ENCODE measurements at regions not wholly inside any gene's neighbourhood (a gene's known extent, or its start where the extent isn't known, plus 50 kb on each side); places are given as distances from the start of the nearest gene placed in this dataset.

DNA sequence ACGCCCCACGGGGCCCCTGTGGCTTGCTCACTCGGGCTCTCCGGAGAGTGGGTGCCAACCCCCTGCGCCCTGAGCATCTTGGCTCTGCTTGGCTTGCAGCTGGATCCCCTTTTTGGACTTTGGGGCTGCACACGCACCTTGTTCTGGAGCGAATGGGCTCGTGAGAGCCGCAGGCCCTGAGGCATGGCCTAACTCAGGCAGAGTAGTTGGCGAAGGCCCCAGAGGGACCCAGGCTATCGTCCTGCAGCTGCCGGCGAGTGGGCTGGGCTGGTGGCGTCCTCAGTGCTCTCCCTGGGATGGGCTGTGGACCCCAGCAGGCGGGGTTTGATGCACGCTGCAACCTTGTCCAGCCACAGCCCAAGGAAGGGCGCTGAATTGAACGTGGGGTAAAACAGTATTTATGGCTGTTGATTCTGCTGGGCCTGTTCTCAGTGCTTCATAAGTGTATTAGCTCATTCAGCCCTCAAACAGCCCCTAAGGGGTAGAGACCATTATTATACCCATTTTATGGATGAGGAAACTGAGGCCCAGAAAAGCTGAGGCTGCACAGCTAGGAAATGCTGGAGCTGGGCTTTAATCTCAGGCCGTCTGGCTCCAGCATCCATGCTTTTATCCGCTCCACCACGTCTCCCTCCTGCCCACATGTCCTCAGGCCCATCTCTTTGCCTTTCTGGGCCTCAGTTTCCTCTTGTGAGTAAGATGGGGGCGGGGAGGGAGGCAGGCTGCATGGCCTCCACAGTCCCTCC, 171.2 kb upstream of the CIBAR2 start:
- Mint-ChIP-seq H3K9me3 (no peaks in the 10 kb centered on the region), H3K4me1 (no peaks in the 10 kb centered on the region), H3K27me3 (ENCODE audit: low read depth in 3 of 3) (peaks cover 0 to 4% (median 3%) of the 10 kb centered on the region in 3 donors), H3K4me3 (no peak overlapping the region), H3K36me3 (no peaks in the 10 kb centered on the region), H3K27ac (no peak overlapping the region)
- no peak overlapping the region for H3K4me2 ChIP-seq (replicated peaks; ENCODE audit: extremely low read depth, low read length, poor library complexity, severe bottlenecking)
- no peak overlapping the region for H2AFZ ChIP-seq (ENCODE audit: insufficient read depth, low read depth, low read length, poor library complexity, severe bottlenecking)
- no peak overlapping the region for H3K4me3 ChIP-seq (replicated peaks in 1 of 3; ENCODE audit: low read depth in 2 of 3, low read length in 3 of 3)
- intact Hi-C loops (cut with micrococcal nuclease) = no loop called here
- no peaks in the 10 kb centered on the region for H4K20me1 ChIP-seq (ENCODE audit: insufficient read depth, low read length)
- H3K9ac ChIP-seq (ENCODE audit: insufficient read depth, low read length, poor library complexity, severe bottlenecking) = no peak overlapping the region
- H3K4me1 ChIP-seq (ENCODE audit: control insufficient read depth in 1 of 2, insufficient read depth in 2 of 2, low read length in 2 of 2) = no peaks in the 10 kb centered on the region
- H3K9me3 ChIP-seq (replicated peaks in 1 of 2; ENCODE audit: control insufficient read depth in 1 of 2, insufficient read depth in 1 of 2, low read length in 2 of 2) = no peaks in the 10 kb centered on the region
- WGBS (ENCODE audit: insufficient coverage) = 90% methylated on average over 17 of the region's 22 CpGs
- no peaks in the 10 kb centered on the region for H3K36me3 ChIP-seq (replicated peaks in 1 of 2; ENCODE audit: control insufficient read depth in 1 of 2, insufficient read depth in 2 of 2, low read length in 2 of 2)
- no peak overlapping the region for H3K27ac ChIP-seq (ENCODE audit: low read depth in 1 of 2, low read length in 2 of 2)
- DNase-seq = no peak
- H3K27me3 ChIP-seq (ENCODE audit: control insufficient read depth in 2 of 2, insufficient read depth in 2 of 2, low read length in 2 of 2) = no peaks in the 10 kb centered on the region
- TF ChIP-seq, protein P1, sequence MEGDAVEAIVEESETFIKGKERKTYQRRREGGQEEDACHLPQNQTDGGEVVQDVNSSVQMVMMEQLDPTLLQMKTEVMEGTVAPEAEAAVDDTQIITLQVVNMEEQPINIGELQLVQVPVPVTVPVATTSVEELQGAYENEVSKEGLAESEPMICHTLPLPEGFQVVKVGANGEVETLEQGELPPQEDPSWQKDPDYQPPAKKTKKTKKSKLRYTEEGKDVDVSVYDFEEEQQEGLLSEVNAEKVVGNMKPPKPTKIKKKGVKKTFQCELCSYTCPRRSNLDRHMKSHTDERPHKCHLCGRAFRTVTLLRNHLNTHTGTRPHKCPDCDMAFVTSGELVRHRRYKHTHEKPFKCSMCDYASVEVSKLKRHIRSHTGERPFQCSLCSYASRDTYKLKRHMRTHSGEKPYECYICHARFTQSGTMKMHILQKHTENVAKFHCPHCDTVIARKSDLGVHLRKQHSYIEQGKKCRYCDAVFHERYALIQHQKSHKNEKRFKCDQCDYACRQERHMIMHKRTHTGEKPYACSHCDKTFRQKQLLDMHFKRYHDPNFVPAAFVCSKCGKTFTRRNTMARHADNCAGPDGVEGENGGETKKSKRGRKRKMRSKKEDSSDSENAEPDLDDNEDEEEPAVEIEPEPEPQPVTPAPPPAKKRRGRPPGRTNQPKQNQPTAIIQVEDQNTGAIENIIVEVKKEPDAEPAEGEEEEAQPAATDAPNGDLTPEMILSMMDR (IDR thresholded peaks at IDR 0.05) = no peak
- no peaks in the 10 kb centered on the region for H3K79me2 ChIP-seq (ENCODE audit: insufficient read depth, low read length)

DNA sequence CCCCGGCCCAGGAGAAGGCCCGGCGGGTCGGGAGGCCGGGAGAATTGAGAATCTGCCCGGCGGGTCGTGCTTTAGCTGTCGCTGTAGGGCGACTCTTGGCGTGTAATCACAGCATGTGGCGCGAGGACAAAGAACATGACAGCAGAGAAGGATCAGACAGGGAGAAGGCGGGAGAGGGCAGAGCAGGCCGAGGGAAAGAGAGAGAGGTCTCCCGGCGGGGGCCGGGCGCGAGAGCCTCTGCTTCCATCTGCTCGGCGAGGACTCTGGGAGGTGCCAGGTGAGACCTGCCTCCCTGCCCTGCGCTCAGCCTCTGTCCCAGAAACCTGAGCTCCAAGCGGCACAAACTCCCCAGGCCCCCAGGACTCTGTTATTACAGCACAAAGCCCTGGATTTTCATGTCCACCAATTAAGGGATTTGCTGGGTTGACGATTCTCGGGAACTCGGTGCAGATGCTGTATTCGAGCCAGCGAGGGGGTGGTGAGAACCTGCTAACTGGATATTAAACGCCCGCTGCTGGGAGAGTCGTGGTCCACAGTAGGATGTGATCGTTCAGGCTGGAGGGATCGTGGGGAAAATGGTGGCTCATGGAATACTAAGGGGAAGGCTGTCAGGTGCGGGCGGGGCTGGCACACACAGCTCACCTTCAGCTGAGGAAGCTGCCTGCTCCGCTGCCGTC, 172.0 kb upstream of the CIBAR2 start:
- Histone ChIP-seq H3K4me1 (ENCODE audit: control insufficient read depth in 1 of 2, insufficient read depth in 2 of 2, low read length in 2 of 2) (peaks cover 0 to under 1% of the 10 kb centered on the region in 2 donors), H3K4me2 (replicated peaks; ENCODE audit: extremely low read depth, low read length, poor library complexity, severe bottlenecking) (no peak overlapping the region), H3K9ac (ENCODE audit: insufficient read depth, low read length, poor library complexity, severe bottlenecking) (no peak overlapping the region), H3K4me3 (replicated peaks in 1 of 3; ENCODE audit: low read depth in 2 of 3, low read length in 3 of 3) (no peak overlapping the region), H4K20me1 (ENCODE audit: insufficient read depth, low read length) (no peaks in the 10 kb centered on the region), H2AFZ (ENCODE audit: insufficient read depth, low read depth, low read length, poor library complexity, severe bottlenecking) (no peak overlapping the region), H3K27me3 (ENCODE audit: control insufficient read depth in 2 of 2, insufficient read depth in 2 of 2, low read length in 2 of 2) (no peaks in the 10 kb centered on the region), H3K27ac (ENCODE audit: low read depth in 1 of 2, low read length in 2 of 2) (no peak overlapping the region), H3K79me2 (ENCODE audit: insufficient read depth, low read length) (no peaks in the 10 kb centered on the region), H3K36me3 (replicated peaks in 1 of 2; ENCODE audit: control insufficient read depth in 1 of 2, insufficient read depth in 2 of 2, low read length in 2 of 2) (no peaks in the 10 kb centered on the region), H3K9me3 (replicated peaks in 1 of 2; ENCODE audit: control insufficient read depth in 1 of 2, insufficient read depth in 1 of 2, low read length in 2 of 2) (no peaks in the 10 kb centered on the region)
- no peak overlapping the region for H3K4me3 Mint-ChIP-seq
- no peaks in the 10 kb centered on the region for H3K4me1 Mint-ChIP-seq
- 92% methylated on average over 37 of the region's 38 CpGs for WGBS (ENCODE audit: insufficient coverage)
- H3K9me3 Mint-ChIP-seq = no peaks in the 10 kb centered on the region
- TF ChIP-seq, protein P1 (IDR thresholded peaks at IDR 0.05) = no peak
- intact Hi-C loops (cut with micrococcal nuclease) = no loop called here
- no peak for DNase-seq
- no peaks in the 10 kb centered on the region for H3K36me3 Mint-ChIP-seq
- H3K27me3 Mint-ChIP-seq (ENCODE audit: low read depth in 3 of 3) = peaks cover 0 to 4% (median 4%) of the 10 kb centered on the region in 3 donors
- peak overlapping the region in 1 of 7 donors; percentile 6 for H3K27ac Mint-ChIP-seq

Data from CD14-positive monocyte (primary cell).